Right atrium auricular region (tissue), 2 donors: ENCODE measurements at regions not wholly inside any gene's neighbourhood (a gene's known extent, or its start where the extent isn't known, plus 50 kb on each side); places are given as distances from the start of the nearest gene placed in this dataset.

Experiments
- DNase-seq: peaks from one replicate; pipeline ENCODE4 v3.0.0-alpha.2; 2019; ENCODE audit warnings: low spot score
- H3K27ac ChIP-seq, 2 donors: fragments of 200-600 bp; sonication (generic); 1 replicate in 1 of 2; 2 replicates in 1 of 2; pipeline ENCODE4 v1.5.1; 2016 to 2019
- H3K27me3 ChIP-seq, 2 donors: fragments of 200-600 bp; sonication (generic); one replicate each; pipeline versions ENCODE4 v1.5.1 to v1.6.0; 2017 to 2019
- H3K36me3 ChIP-seq: fragments of 200-600 bp; sonication (generic); one replicate; pipeline ENCODE4 v1.5.1; 2016
- H3K4me1 ChIP-seq, 2 donors: fragments of 200-600 bp; sonication (generic); one replicate each; pipeline versions ENCODE4 v1.5.1 to v1.6.0; 2017 to 2019
- H3K4me3 ChIP-seq, 2 donors: fragments of 200-600 bp; sonication (generic); 1 replicate in 1 of 2; 2 replicates in 1 of 2; pipeline ENCODE4 v1.5.1; 2017 to 2019; ENCODE audit warnings: mild to moderate bottlenecking in 1 of 2, moderate library complexity in 1 of 2
- H3K9me3 ChIP-seq, 2 donors: fragments of 200-600 bp; sonication (generic); one replicate each; pipeline ENCODE4 v1.5.1; 2019
- CTCF ChIP-seq, 2 donors: fragments of 200-600 bp; sonication (generic); IDR thresholded peaks; one replicate each; pipeline ENCODE4 v1.5.1; 2019; ENCODE audit warnings: antibody characterized with exemption in 2 of 2

DNA sequence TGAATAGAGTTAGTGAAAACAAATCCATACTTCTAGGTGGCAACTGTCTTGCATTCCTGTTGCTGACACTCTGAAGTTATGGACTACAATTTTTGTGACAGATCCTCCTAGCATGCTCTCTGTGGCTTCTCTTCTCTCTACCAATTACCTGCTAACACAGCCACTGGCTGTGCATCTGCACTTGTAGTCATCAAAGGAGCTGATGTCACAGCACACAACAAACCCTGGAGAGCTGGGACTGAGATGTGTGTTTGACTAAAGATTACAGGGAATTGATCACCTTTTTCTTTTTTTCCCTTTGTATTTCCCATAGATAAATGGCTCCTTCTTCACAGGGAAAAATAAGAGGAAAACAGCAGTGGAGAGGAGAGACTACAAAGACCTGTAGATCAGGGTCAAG lies 278.4 kb upstream of the CCDC54 start:
- Histone ChIP-seq H3K9me3 (peaks cover 0 to 4% of the 10 kb centered on the region in 2 donors), H3K36me3 (no peaks in the 10 kb centered on the region), H3K27ac (no peak overlapping the region), H3K27me3 (no peaks in the 10 kb centered on the region), H3K4me3 (no peak overlapping the region), H3K4me1 (no peaks in the 10 kb centered on the region)
- TF ChIP-seq CTCF (IDR thresholded peaks at IDR 0.05): no peak
- DNase-seq: no peak

- DNase-seq: no peak
- Histone ChIP-seq H3K4me1 (no peaks in the 10 kb centered on the region), H3K27ac (no peak overlapping the region), H3K4me3 (no peak overlapping the region), H3K9me3 (peaks cover 0 to 5% of the 10 kb centered on the region in 2 donors), H3K27me3 (no peaks in the 10 kb centered on the region), H3K36me3 (no peaks in the 10 kb centered on the region)
- no peak for TF ChIP-seq CTCF (IDR thresholded peaks at IDR 0.05)
These were observed 277.1 kb upstream of the CCDC54 start for GRCh38 chr3:107100137-107100536.

GRCh38 chr3:107100573-107100972 lies 276.7 kb upstream of the CCDC54 start:
- H3K4me1 ChIP-seq: no peaks in the 10 kb centered on the region
- TF ChIP-seq CTCF (IDR thresholded peaks at IDR 0.05): no peak
- no peak overlapping the region for H3K4me3 ChIP-seq
- H3K36me3 ChIP-seq: no peaks in the 10 kb centered on the region
- H3K27ac ChIP-seq: no peak overlapping the region
- DNase-seq: no peak
- no peaks in the 10 kb centered on the region for H3K27me3 ChIP-seq
- peaks cover 0 to 5% of the 10 kb centered on the region in 2 donors for H3K9me3 ChIP-seq

DNA sequence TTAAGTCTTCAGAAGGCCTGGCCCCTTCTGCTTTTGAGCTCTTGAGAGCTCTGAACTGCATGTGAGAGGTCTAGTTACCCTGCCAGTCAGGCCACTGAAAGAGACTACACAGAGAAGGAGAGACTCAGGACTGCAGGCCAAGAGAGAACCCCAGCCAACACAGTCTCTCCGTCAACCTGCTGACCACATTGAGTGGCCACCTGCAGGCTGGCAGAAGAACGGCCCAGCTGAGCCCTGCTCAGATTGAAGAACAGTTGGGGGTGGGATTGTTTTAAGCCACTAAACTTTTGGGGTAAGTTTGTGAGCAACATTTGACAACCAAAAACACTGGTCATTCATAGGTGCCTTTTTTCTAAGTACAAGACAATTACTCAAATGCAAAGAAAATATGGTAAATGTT lies 273.5 kb upstream of the CCDC54 start:
- Histone ChIP-seq H3K4me3 (no peak overlapping the region), H3K9me3 (peaks cover 0 to 5% of the 10 kb centered on the region in 2 donors), H3K27ac (no peak overlapping the region), H3K27me3 (no peaks in the 10 kb centered on the region), H3K4me1 (no peaks in the 10 kb centered on the region), H3K36me3 (no peaks in the 10 kb centered on the region)
- TF ChIP-seq CTCF (IDR thresholded peaks at IDR 0.05): no peak
- no peak for DNase-seq

- no peak for DNase-seq
- no peak for TF ChIP-seq CTCF (IDR thresholded peaks at IDR 0.05)
- Histone ChIP-seq H3K4me3 (no peak overlapping the region), H3K36me3 (no peaks in the 10 kb centered on the region), H3K9me3 (peaks cover 0 to 5% of the 10 kb centered on the region in 2 donors), H3K27ac (no peak overlapping the region), H3K27me3 (no peaks in the 10 kb centered on the region), H3K4me1 (no peaks in the 10 kb centered on the region)
These were observed 270.9 kb upstream of the CCDC54 start for GRCh38 chr3:107106316-107106715.

- TF ChIP-seq CTCF (IDR thresholded peaks at IDR 0.05): no peak
- no peaks in the 10 kb centered on the region for H3K36me3 ChIP-seq
- no peaks in the 10 kb centered on the region for H3K4me1 ChIP-seq
- H3K4me3 ChIP-seq: no peak overlapping the region
- no peak for DNase-seq
- H3K27me3 ChIP-seq: no peaks in the 10 kb centered on the region
- no peak overlapping the region for H3K27ac ChIP-seq
- peaks cover 0 to 5% of the 10 kb centered on the region in 2 donors for H3K9me3 ChIP-seq
These were observed 270.3 kb upstream of the CCDC54 start for GRCh38 chr3:107106907-107107306.
